Effector memory CD8-positive, alpha-beta T cell (primary cell): ENCODE measurements at regions not wholly inside any gene's neighbourhood (a gene's known extent, or its start where the extent isn't known, plus 50 kb on each side); places are given as distances from the start of the nearest gene placed in this dataset.

Source experiments
- ATAC-seq: fragments of 150-1000 bp; cut with Tn5 transposase; replicated peaks from 2 replicates; pipeline ENCODE4 v1.10.0; 2021; ENCODE audit warnings: mild to moderate bottlenecking, moderate library complexity
- DNase-seq, 3 experiments: peaks; one replicate each; pipeline ENCODE4 v3.0.0; 2021
- H3K27ac Mint-ChIP-seq, 2 donors: one replicate each; pipeline ENCODE4 v1.8.0; 2022; ENCODE audit warnings: mild to moderate bottlenecking in 2 of 2, mixed read lengths in 2 of 2, moderate library complexity in 2 of 2
- H3K27me3 Mint-ChIP-seq, 2 donors: one replicate each; pipeline ENCODE4 v1.8.0; 2022; ENCODE audit warnings: mixed read lengths in 2 of 2
- H3K36me3 Mint-ChIP-seq: one replicate; pipeline ENCODE4 v1.8.0; 2022; ENCODE audit warnings: mild to moderate bottlenecking, moderate library complexity, mixed read lengths; ENCODE audit not compliant: insufficient read depth
- H3K4me1 Mint-ChIP-seq, 2 donors: one replicate each; pipeline ENCODE4 v1.8.0; 2022; ENCODE audit warnings: low read depth in 2 of 2, mixed read lengths in 2 of 2
- H3K4me3 Mint-ChIP-seq, 2 donors: one replicate each; pipeline ENCODE4 v1.8.0; 2022; ENCODE audit warnings: mild to moderate bottlenecking in 2 of 2, mixed read lengths in 2 of 2, moderate library complexity in 2 of 2
- H3K9me3 Mint-ChIP-seq, 2 donors: one replicate each; pipeline ENCODE4 v1.8.0; 2022; ENCODE audit warnings: mixed read lengths in 2 of 2

GRCh38 chr5:123827811-123828210 is 315.8 kb downstream of the CSNK1G3 start:
- Mint-ChIP-seq H3K27ac (no peak overlapping the region), H3K4me1 (no peaks in the 10 kb centered on the region)

GRCh38 chr5:123819833-123820232 is 307.9 kb downstream of the CSNK1G3 start:
- ATAC-seq (no peak), DNase-seq (no peak)
- Mint-ChIP-seq H3K9me3 (peaks cover 3 to 22% of the 10 kb centered on the region in 2 donors), H3K27ac (no peak overlapping the region), H3K27me3 (no peaks in the 10 kb centered on the region), H3K4me1 (no peaks in the 10 kb centered on the region), H3K36me3 (no peaks in the 10 kb centered on the region), H3K4me3 (no peak overlapping the region)

More at GRCh38 chr5:123827811-123828210, 315.8 kb downstream of the CSNK1G3 start:
- H3K4me3 Mint-ChIP-seq: no peak overlapping the region
- ATAC-seq (no peak), DNase-seq (no peak)
- no peaks in the 10 kb centered on the region for H3K36me3 Mint-ChIP-seq
- H3K27me3 Mint-ChIP-seq: no peaks in the 10 kb centered on the region
- peaks cover 2 to 7% of the 10 kb centered on the region in 2 donors for H3K9me3 Mint-ChIP-seq

GRCh38 chr5:123819386-123819785 is 307.4 kb downstream of the CSNK1G3 start:
- ATAC-seq (no peak), DNase-seq (no peak)
- H3K36me3 Mint-ChIP-seq: no peaks in the 10 kb centered on the region
- peaks cover 3 to 22% of the 10 kb centered on the region in 2 donors for H3K9me3 Mint-ChIP-seq
- H3K27me3 Mint-ChIP-seq: no peaks in the 10 kb centered on the region
- H3K4me1 Mint-ChIP-seq: no peaks in the 10 kb centered on the region
- no peak overlapping the region for H3K27ac Mint-ChIP-seq
- no peak overlapping the region for H3K4me3 Mint-ChIP-seq

GRCh38 chr5:123817267-123817666 is 305.3 kb downstream of the CSNK1G3 start:
- no peaks in the 10 kb centered on the region for H3K27me3 Mint-ChIP-seq
- DNase-seq (no peak), ATAC-seq (no peak)
- H3K4me3 Mint-ChIP-seq: no peak overlapping the region
- peaks cover 7 to 19% of the 10 kb centered on the region in 2 donors for H3K9me3 Mint-ChIP-seq
- H3K4me1 Mint-ChIP-seq: no peaks in the 10 kb centered on the region
- no peak overlapping the region for H3K27ac Mint-ChIP-seq
- no peaks in the 10 kb centered on the region for H3K36me3 Mint-ChIP-seq

GRCh38 chr5:123814801-123815470 is 303.0 kb downstream of the CSNK1G3 start:
- ATAC-seq (no peak), DNase-seq (no peak)
- H3K9me3 Mint-ChIP-seq: peaks cover 0 to 10% of the 10 kb centered on the region in 2 donors
- H3K4me3 Mint-ChIP-seq: no peak overlapping the region
- H3K36me3 Mint-ChIP-seq: no peaks in the 10 kb centered on the region
- no peaks in the 10 kb centered on the region for H3K27me3 Mint-ChIP-seq
- no peaks in the 10 kb centered on the region for H3K4me1 Mint-ChIP-seq
- no peak overlapping the region for H3K27ac Mint-ChIP-seq

GRCh38 chr5:123813937-123814624 is 302.1 kb downstream of the CSNK1G3 start:
- H3K27me3 Mint-ChIP-seq: no peaks in the 10 kb centered on the region
- H3K9me3 Mint-ChIP-seq: peaks cover 0 to 10% of the 10 kb centered on the region in 2 donors
- DNase-seq (no peak), ATAC-seq (no peak)
- no peaks in the 10 kb centered on the region for H3K36me3 Mint-ChIP-seq
- H3K4me3 Mint-ChIP-seq: no peak overlapping the region
- no peaks in the 10 kb centered on the region for H3K4me1 Mint-ChIP-seq
- H3K27ac Mint-ChIP-seq: no peak overlapping the region

- ATAC-seq (no peak), DNase-seq (no peak)
- no peaks in the 10 kb centered on the region for H3K36me3 Mint-ChIP-seq
- H3K27me3 Mint-ChIP-seq: no peaks in the 10 kb centered on the region
- H3K4me1 Mint-ChIP-seq: no peaks in the 10 kb centered on the region
- peaks cover 0 to 10% of the 10 kb centered on the region in 2 donors for H3K9me3 Mint-ChIP-seq
- H3K4me3 Mint-ChIP-seq: no peak overlapping the region
- no peak overlapping the region for H3K27ac Mint-ChIP-seq
Measured at GRCh38 chr5:123813264-123813663, 301.3 kb downstream of the CSNK1G3 start.

GRCh38 chr5:123811831-123812230 is 299.9 kb downstream of the CSNK1G3 start:
- Mint-ChIP-seq H3K27ac (no peak overlapping the region), H3K36me3 (no peaks in the 10 kb centered on the region), H3K27me3 (no peaks in the 10 kb centered on the region), H3K4me3 (no peak overlapping the region), H3K9me3 (peaks cover 0 to 13% of the 10 kb centered on the region in 2 donors), H3K4me1 (no peaks in the 10 kb centered on the region)
- DNase-seq (no peak), ATAC-seq (no peak)

- DNase-seq (no peak), ATAC-seq (no peak)
- H3K36me3 Mint-ChIP-seq: no peaks in the 10 kb centered on the region
- H3K27ac Mint-ChIP-seq: no peak overlapping the region
- no peaks in the 10 kb centered on the region for H3K27me3 Mint-ChIP-seq
- no peaks in the 10 kb centered on the region for H3K4me1 Mint-ChIP-seq
- H3K9me3 Mint-ChIP-seq: peaks cover 0 to 14% of the 10 kb centered on the region in 2 donors
- H3K4me3 Mint-ChIP-seq: no peak overlapping the region
Measured at GRCh38 chr5:123810746-123811340, 298.9 kb downstream of the CSNK1G3 start.

GRCh38 chr5:123810253-123810652 is 298.3 kb downstream of the CSNK1G3 start:
- peaks cover 0 to 10% of the 10 kb centered on the region in 2 donors for H3K9me3 Mint-ChIP-seq
- H3K4me3 Mint-ChIP-seq: no peak overlapping the region
- H3K27ac Mint-ChIP-seq: no peak overlapping the region
- ATAC-seq (no peak), DNase-seq (no peak)
- no peaks in the 10 kb centered on the region for H3K36me3 Mint-ChIP-seq
- H3K27me3 Mint-ChIP-seq: no peaks in the 10 kb centered on the region
- H3K4me1 Mint-ChIP-seq: no peaks in the 10 kb centered on the region

- Mint-ChIP-seq H3K9me3 (peaks cover 0 to 10% of the 10 kb centered on the region in 2 donors), H3K36me3 (no peaks in the 10 kb centered on the region), H3K27ac (no peak overlapping the region), H3K27me3 (no peaks in the 10 kb centered on the region), H3K4me3 (no peak overlapping the region), H3K4me1 (no peaks in the 10 kb centered on the region)
- no peak for DNase-seq
- no peak for ATAC-seq
Measured at GRCh38 chr5:123809594-123810221, 297.7 kb downstream of the CSNK1G3 start.

GRCh38 chr5:123808461-123809380 is 296.7 kb downstream of the CSNK1G3 start:
- Mint-ChIP-seq H3K27ac (no peak overlapping the region), H3K4me3 (no peak overlapping the region), H3K27me3 (no peaks in the 10 kb centered on the region), H3K4me1 (no peaks in the 10 kb centered on the region), H3K9me3 (peaks cover 0 to 7% of the 10 kb centered on the region in 2 donors), H3K36me3 (no peaks in the 10 kb centered on the region)
- ATAC-seq: no peak
- no peak for DNase-seq
